Neural cell (in vitro differentiated cells): ENCODE measurements at regions not wholly inside any gene's neighbourhood (a gene's known extent, or its start where the extent isn't known, plus 50 kb on each side); places are given as distances from the start of the nearest gene placed in this dataset.
A peak's percentile ranks its signal among the peaks of the same experiment; 100 is the strongest.

Experiments used
- H2AFZ ChIP-seq: fragments of 200-600, 300-800 bp; sonication (generic), shearing (Covaris generic); 2 replicates; pipeline ENCODE4 v1.6.0; 2014; ENCODE audit warnings: low read depth, mild to moderate bottlenecking, antibody characterized with exemption, low read length, moderate library complexity
- H3F3A ChIP-seq: fragments of 200-600 bp; shearing (Covaris generic); 2 replicates; pipeline ENCODE4 v1.6.1; 2016; ENCODE audit warnings: mild to moderate bottlenecking, moderate library complexity, mixed read lengths, antibody characterized with exemption, low read length; ENCODE audit not compliant: insufficient read depth, poor library complexity, severe bottlenecking
- H3K27ac ChIP-seq: fragments of 200-600, 300-800 bp; sonication (generic), shearing (Covaris generic); 2 replicates; pipeline ENCODE4 v1.5.1; 2014; ENCODE audit warnings: mild to moderate bottlenecking, low read length, moderate library complexity
- H3K27me3 ChIP-seq: fragments of 300-800, 200-600 bp; sonication (generic), shearing (Covaris generic); 2 replicates; pipeline ENCODE4 v1.6.0; 2014; ENCODE audit warnings: mild to moderate bottlenecking, low read depth, low read length, moderate library complexity; ENCODE audit not compliant: insufficient read depth
- H3K36me3 ChIP-seq: fragments of 300-800, 200-600 bp; sonication (generic), shearing (Covaris generic); 2 replicates; pipeline ENCODE4 v1.5.1; 2014; ENCODE audit warnings: mild to moderate bottlenecking, antibody characterized with exemption, low read length, moderate library complexity; ENCODE audit not compliant: insufficient read depth
- H3K4me2 ChIP-seq: fragments of 300-800, 200-600 bp; sonication (generic), shearing (Covaris generic); 2 replicates; pipeline ENCODE4 v1.6.0; 2014; ENCODE audit warnings: mild to moderate bottlenecking, low read length
- H3K4me3 ChIP-seq: fragments of 300-800, 200-600 bp; sonication (generic), shearing (Covaris generic); 2 replicates; pipeline ENCODE4 v1.5.1; 2014; ENCODE audit warnings: mild to moderate bottlenecking, low read length, moderate library complexity
- H3K79me2 ChIP-seq: fragments of 200-600 bp; shearing (Covaris generic); replicated peaks from 2 replicates; pipeline ENCODE4 v1.6.0; 2014; ENCODE audit warnings: mild to moderate bottlenecking, low read length, moderate library complexity; ENCODE audit not compliant: insufficient read depth
- H3K9ac ChIP-seq: fragments of 300-800, 200-600 bp; sonication (generic), shearing (Covaris generic); 2 replicates; pipeline ENCODE4 v1.6.1; 2016; ENCODE audit warnings: mild to moderate bottlenecking, low read length, mixed read lengths
- H3K9me2 ChIP-seq: fragments of 200-600 bp; shearing (Covaris generic); 2 replicates; pipeline ENCODE4 v1.6.1; 2016; ENCODE audit warnings: mild to moderate bottlenecking, low read length, mixed read lengths; ENCODE audit not compliant: insufficient read depth
- H3K9me3 ChIP-seq: fragments of 200-600, 300-800 bp; sonication (generic), shearing (Covaris generic); 2 replicates; pipeline ENCODE4 v1.6.1; 2016; ENCODE audit warnings: mild to moderate bottlenecking, mixed run types, low read length, moderate library complexity, mixed read lengths
- H4K20me1 ChIP-seq: fragments of 200-600 bp; shearing (Covaris generic); 2 replicates; pipeline ENCODE4 v1.6.1; 2016; ENCODE audit warnings: mild to moderate bottlenecking, mixed run types; ENCODE audit not compliant: insufficient read depth
- CTCF ChIP-seq: fragments of 450-650 bp; IDR thresholded peaks from 2 replicates; pipeline ENCODE4 v1.5.1; 2014; ENCODE audit warnings: antibody characterized with exemption, mild to moderate bottlenecking, moderate library complexity; ENCODE audit not compliant: poor library complexity, severe bottlenecking
- EP300 ChIP-seq: fragments of 450-650 bp; conservative IDR thresholded peaks from 2 replicates; pipeline ENCODE4 v1.6.1; 2014; ENCODE audit warnings: antibody characterized with exemption, mild to moderate bottlenecking, moderate library complexity; ENCODE audit not compliant: poor library complexity, severe bottlenecking
- EZH2 ChIP-seq: fragments of 200-600, 300-800 bp; shearing (Covaris generic), sonication (generic); IDR thresholded peaks from 2 replicates; pipeline ENCODE4 v1.6.1; 2014; ENCODE audit warnings: antibody characterized with exemption, low read length, borderline replicate concordance, mild to moderate bottlenecking; ENCODE audit not compliant: insufficient read depth, poor library complexity, severe bottlenecking
- MXI1 ChIP-seq: fragments of 450-650 bp; conservative IDR thresholded peaks from 2 replicates; pipeline ENCODE4 v1.6.1; 2014; ENCODE audit warnings: antibody characterized with exemption, mild to moderate bottlenecking; ENCODE audit not compliant: poor library complexity, severe bottlenecking
- POLR2AphosphoS5 ChIP-seq: IDR thresholded peaks from 2 replicates; pipeline ENCODE4 v1.6.1; 2012
- REST ChIP-seq: IDR thresholded peaks from 2 replicates; pipeline ENCODE4 v1.6.1; 2012; ENCODE audit warnings: borderline replicate concordance
- SMC3 ChIP-seq: fragments of 450-650 bp; conservative IDR thresholded peaks from 2 replicates; pipeline ENCODE4 v1.6.1; 2014; ENCODE audit warnings: antibody characterized with exemption, mild to moderate bottlenecking, moderate library complexity; ENCODE audit not compliant: poor library complexity

DNA sequence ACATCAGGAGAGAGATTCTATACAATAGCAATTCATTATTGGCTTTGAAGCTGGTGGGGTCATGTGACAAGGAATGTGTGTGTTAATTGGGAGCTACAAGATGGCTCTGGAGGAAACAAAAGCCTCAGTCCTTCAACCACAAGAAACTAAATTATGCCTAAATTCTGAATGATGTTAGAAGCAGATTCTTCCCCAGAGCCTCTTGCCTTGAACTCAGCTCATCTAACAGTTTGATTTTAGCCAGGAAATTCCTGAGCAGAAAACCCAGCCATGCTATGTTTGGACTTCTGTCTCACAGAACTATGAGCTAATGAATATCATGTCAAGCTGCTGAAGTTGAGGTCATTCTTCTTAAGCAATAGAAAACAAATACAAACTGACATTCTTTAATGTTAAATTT lies 274.7 kb downstream of the SLC6A15 start:
- TF ChIP-seq CTCF (no peak), REST (no peak), POLR2AphosphoS5 (no peak), EP300 (no peak), MXI1 (no peak)
- H3K4me2 ChIP-seq = no peak overlapping the region
- H4K20me1 ChIP-seq = no peaks in the 10 kb centered on the region
- H3K36me3 ChIP-seq = no peaks in the 10 kb centered on the region
- H3F3A ChIP-seq = no peaks in the 10 kb centered on the region
- no peak overlapping the region for H3K9ac ChIP-seq
- H3K9me2 ChIP-seq = no peaks in the 10 kb centered on the region
- H3K4me3 ChIP-seq = no peak overlapping the region
- H3K27ac ChIP-seq = peak overlapping the region; percentile 6
- no peaks in the 10 kb centered on the region for H3K27me3 ChIP-seq
- H2AFZ ChIP-seq = no peak overlapping the region
- H3K9me3 ChIP-seq = no peaks in the 10 kb centered on the region
- H3K79me2 ChIP-seq = no peaks in the 10 kb centered on the region

- Histone ChIP-seq H3K9me2 (no peaks in the 10 kb centered on the region), H3K27me3 (no peaks in the 10 kb centered on the region), H3K79me2 (no peaks in the 10 kb centered on the region), H3K9ac (no peak overlapping the region), H2AFZ (no peak overlapping the region), H4K20me1 (no peaks in the 10 kb centered on the region), H3K4me2 (no peak overlapping the region), H3K4me3 (no peak overlapping the region), H3K9me3 (no peaks in the 10 kb centered on the region), H3F3A (no peaks in the 10 kb centered on the region), H3K36me3 (no peaks in the 10 kb centered on the region), H3K27ac (no peak overlapping the region)
- TF ChIP-seq SMC3 (no peak), EP300 (no peak), CTCF (no peak), EZH2 (no peak)
Observed at GRCh38 chr12:84636801-84637290, 275.8 kb downstream of the SLC6A15 start.
